H54 (cell line): ENCODE measurements at regions not wholly inside any gene's neighbourhood (a gene's known extent, or its start where the extent isn't known, plus 50 kb on each side); places are given as distances from the start of the nearest gene placed in this dataset.

ENCODE experiments used
- DNase-seq: peaks from one replicate; pipeline ENCODE4 v3.0.0; 2011; ENCODE audit warnings: low spot score, mixed read lengths; ENCODE audit not compliant: insufficient read length
- FAIRE-seq: peaks from 3 replicates; lab custom pipeline; 2011; peaks lifted over from hg19 to GRCh38; lab: Jason Lieb, UNC
- POLR2A ChIP-seq: IDR thresholded peaks from 2 replicates; pipeline ENCODE4 v1.6.1; 2011; ENCODE audit warnings: low read depth, mild to moderate bottlenecking, low read length

DNA sequence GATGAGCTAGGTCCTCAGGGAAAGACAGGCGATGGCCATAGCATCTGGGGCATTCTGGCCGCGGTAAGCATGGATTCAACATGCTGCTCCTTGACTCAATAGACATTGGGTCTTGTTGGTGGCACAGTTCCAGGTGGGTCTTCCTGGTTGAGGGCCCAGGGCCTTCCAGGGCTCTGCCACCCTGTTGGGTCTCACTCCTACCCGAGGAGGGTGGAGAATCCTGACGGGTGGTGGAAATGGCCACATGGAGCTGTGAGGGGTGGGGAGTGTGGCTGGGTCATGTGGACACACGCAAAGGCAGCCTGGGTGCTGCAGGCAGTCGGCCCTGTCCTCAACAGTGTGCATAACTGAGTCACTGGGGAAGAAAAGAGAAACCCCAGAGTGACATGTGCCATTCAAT, 148.1 kb downstream of the KIF26A start:
- DNase-seq = no peak
- FAIRE-seq = no peak
- TF ChIP-seq POLR2A = no peak

GRCh38 chr14:104287301-104288009, 149.1 kb downstream of the KIF26A start:
- TF ChIP-seq POLR2A = no peak
- DNase-seq (no peak), FAIRE-seq (no peak)

DNA sequence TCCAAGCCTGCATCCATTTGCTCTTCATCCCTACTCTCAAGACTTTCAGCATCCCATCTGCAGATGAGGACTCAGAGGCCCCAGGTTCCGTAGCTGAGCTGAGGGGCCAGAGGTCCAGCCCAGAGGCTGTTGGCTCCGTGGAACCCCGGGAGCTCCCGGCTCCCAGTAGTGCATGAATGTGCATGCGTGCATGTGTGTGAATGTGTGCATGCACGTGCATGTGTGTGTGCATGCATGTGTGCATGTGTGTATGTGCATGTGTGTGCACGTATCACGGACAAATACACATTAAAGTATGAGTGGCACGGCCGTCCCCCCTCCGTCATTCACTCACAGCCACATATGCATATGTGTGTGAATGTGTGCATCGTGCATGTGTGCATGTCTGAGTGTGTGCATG, 149.9 kb downstream of the KIF26A start:
- TF ChIP-seq POLR2A = no peak
- FAIRE-seq = no peak
- DNase-seq = no peak

DNA sequence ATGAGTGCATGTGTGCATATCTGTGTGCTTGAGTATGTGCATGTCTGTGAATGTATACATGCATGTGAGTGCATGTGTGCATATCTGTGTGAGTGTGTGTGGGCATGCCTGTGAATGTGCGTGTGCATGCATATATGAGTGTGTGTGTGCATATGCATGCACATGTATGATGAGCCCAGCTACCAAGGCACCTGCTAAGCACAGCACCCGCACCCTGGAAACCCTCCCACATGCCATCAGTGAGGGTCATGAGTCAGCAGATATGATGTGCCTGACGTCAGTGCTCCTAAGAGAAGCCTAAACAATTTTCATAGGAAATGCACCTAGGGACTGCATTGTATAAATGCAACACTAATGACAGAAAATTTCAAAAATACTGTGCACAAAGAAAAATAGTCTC, 151.1 kb downstream of the KIF26A start:
- FAIRE-seq = no peak
- TF ChIP-seq POLR2A = no peak
- no peak for DNase-seq

DNA sequence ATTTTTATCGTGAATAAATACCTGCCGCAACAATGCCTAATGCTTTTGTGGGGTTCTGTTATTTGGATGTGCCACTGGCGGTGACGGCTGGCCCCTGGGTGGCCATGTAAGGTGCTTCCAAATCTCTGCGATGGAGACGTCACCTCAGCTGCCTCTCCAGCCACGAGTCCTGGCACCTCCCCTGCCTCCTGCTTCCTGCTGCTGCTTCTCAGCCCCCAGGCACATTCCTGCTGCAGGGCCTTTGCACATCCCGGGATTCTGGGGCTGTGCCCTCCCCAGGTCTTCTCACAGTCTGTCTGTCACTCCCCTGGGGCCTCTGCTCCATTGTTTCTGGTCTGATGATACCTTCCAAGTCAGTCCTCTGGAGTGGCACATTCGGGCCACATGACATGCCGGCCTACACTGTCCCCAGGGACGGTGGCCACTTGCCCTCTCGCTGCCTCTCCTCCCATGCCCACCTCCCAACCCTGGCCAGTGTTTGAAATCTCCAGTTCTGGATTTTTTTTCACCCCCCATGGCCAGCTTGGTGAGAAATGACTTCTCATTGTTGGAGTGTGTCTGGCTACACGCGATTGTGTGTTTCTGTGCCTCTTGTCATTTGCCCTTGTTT, 151.8 kb downstream of the KIF26A start:
- FAIRE-seq (no peak), DNase-seq (no peak)
- TF ChIP-seq POLR2A = no peak

DNA sequence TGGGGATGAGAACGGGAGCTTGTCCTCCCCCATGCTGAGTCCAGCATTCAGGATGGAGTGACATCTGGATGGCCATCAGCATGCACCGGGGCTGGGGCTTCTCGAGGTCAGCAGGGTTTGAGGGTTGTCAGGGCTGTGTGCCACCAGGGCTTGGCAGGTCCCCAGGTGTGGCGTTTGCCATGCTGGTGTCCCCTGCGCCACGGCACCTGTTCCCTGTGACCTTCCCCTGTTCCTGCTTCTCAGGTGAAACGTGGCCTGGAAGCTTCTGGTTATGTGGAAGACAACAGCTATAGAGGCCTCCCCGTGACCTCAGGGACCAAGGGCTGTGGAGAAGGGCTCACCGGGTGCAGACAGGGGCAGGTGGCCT, 152.4 kb downstream of the KIF26A start:
- DNase-seq = no peak
- no peak for FAIRE-seq
- no peak for TF ChIP-seq POLR2A

GRCh38 chr14:104291123-104292000, 153.0 kb downstream of the KIF26A start:
- FAIRE-seq (no peak), DNase-seq (no peak)
- no peak for TF ChIP-seq POLR2A

DNA sequence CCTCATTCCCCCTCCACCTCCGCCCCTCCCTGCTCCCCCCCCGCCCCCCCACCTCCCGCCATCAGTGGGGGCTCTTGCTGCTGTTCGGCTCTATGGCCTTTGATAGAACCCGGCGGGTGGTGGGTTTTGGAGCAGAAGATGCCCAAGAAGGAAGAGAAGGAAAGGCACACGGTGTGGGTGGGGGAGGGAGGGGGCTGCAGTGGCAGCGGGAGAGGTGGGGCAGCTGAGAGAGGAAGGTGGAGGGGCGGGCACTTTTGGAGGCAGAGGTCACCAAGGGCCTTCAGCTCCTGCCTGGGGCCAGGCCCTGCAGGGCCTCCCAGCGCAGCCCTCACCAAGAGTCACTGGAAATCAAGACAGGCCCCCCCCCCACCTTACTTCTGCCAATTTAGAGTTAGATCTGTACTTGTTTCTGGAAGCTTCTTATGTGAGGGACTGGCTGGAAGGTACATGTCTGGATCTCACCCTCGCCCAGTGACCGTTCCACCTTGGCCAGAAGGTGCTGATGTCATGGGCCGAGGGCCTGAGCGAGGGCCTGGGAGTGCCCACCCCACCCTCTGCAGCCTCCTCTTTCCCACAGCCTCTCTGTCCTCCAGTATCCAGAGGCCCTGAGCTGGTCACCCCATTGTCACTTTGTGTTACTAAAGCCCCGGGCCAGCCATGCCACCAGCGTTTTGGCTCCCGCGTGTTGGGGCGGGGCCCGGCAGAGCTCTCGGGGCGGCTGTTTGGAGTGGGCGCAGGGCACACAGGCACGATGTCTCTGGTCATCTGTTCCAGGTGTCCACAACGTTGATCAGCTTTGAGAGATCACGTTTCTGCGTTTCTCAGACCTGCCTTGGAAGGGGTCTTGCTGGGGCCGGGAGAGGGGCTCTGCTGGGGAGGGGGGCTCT, 153.9 kb downstream of the KIF26A start:
- TF ChIP-seq POLR2A = no peak
- FAIRE-seq (no peak), DNase-seq (no peak)

DNA sequence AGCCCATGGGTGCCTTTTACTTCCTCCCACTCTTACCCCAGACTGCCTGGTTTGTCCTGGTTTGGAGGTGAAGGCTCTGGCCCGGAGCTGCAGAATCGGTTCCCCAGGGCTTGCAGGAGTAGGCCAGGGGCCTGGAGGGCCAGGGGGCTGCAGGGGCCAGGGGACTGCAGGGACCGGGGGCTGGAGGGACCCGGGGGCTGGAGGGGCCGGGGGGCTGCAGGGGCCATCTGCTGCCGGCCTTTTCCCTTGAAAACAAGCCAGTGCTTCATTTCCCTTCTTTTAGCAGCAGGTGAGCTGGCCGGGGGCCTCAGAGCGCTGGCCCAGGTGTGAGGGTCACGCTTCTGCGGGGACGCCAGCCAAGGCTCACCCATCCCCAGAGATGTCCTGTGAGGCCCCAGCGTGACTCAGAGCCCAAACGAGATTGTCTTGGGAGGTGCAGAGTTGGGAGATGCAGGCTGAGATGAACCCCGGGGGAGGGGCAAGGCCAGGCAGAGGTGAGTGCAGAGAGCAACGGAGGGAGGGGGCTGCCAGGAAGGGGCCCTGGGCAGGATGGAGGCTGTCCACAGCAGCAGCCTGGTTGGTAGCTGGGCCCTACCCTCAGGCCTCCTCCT, 154.9 kb downstream of the KIF26A start:
- FAIRE-seq = no peak
- no peak for DNase-seq
- TF ChIP-seq POLR2A = no peak

DNA sequence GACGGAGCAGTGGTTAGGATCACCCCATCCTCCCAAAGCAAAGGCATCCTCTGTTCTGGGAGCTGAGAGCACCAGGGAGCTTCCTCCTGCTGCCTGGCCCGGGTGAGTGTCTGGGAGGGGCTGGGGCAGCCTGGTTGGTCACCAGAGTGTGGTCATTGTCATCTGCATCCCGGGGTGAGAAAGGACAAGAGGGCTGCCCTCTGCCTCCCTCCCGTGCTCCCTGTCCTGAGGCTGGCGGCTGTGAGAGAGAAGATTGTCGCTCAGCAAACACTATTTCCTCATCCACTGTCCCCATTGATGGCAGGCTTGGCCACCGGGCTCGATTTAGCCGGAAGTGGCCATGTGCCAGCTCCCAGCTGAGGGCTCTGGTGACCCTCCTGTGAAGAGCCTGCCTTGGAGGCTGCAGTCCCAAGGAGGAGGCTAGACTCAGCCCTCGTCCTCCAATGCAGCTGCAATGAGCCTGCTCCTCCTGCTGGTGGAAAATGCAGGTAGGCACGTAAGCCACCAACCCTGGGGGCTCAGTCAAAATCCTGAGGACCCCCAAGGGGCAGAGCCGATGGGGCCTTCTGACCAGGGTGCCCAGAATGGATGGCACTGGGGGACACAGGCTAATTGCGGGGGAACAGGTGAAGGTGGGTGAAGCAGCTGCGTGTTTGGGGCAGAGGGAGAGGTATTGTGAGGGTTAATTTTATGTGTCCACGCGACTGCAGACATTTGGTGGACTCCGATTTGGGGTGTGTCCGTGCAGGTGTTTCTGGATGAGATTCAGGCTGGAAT, 155.7 kb downstream of the KIF26A start:
- DNase-seq (no peak), FAIRE-seq (no peak)
- no peak for TF ChIP-seq POLR2A

- no peak for FAIRE-seq
- TF ChIP-seq POLR2A = no peak
- DNase-seq = no peak
These were observed 156.2 kb downstream of the KIF26A start for GRCh38 chr14:104294628-104294982.

GRCh38 chr14:104294983-104295680, 156.7 kb downstream of the KIF26A start:
- FAIRE-seq = no peak
- no peak for DNase-seq
- TF ChIP-seq POLR2A = no peak
